ENCODE measurements at regions not wholly inside any gene's neighbourhood (a gene's known extent, or its start where the extent isn't known, plus 50 kb on each side); places are given as distances from the start of the nearest gene placed in this dataset.
"Not testable (repeated sequence)": the region's sequence is repeated elsewhere in the genome, so short reads cannot be mapped to it uniquely, and the experiment has no call there.

DNA sequence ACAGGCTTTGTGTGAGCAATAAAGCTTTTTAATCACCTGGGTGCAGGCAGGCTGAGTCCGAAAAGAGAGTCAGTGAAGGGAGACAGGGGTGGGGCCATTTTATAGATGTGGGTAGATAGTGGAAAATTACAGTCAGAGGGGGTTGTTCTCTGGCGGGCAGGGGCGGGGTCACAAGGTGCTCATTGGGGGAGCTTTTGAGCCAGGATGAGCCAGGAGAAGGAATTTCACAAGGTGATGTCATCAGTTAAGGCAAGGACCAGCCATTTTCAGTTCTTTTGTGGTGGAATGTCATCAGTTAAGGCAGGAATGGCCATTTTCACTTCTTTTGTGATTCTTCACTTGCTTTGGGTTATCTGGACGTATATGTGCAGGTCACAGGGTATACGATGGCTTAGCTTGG lies 571.3 kb upstream of the PCDH7 start:
- H3K9me3 Mint-ChIP-seq, result peaks cover 19 to 33% of the 10 kb centered on the region in 2 donors
- peaks cover 0 to 25% of the 10 kb centered on the region in 2 donors for H3K36me3 Mint-ChIP-seq
- DNase-seq (ENCODE audit: low spot score in 2 of 2); H3K27ac Mint-ChIP-seq; ATAC-seq: not testable (repeated sequence)

DNA sequence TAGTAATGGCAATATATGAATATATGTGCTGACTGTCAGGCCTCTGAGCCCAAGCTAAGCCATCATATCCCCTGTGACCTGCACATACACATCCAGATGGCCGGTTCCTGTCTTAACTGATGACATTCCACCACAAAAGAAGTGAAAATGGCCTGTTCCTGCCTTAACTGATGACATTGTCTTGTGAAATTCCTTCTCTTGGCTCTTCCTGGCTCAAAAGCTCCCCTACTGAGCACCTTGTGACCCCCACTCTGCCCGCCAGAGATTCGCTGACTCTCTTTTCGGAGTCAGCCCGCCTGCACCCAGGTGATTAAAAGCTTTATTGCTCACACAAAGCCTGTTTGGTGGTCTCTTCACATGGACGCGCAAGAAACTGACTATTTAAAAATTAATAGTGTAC lies 570.6 kb upstream of the PCDH7 start:
- not testable (repeated sequence) for ATAC-seq; H3K27ac Mint-ChIP-seq; DNase-seq (ENCODE audit: low spot score in 2 of 2)
- Mint-ChIP-seq H3K9me3 (peaks cover 12 to 35% of the 10 kb centered on the region in 2 donors), H3K36me3 (peaks cover 0 to 18% of the 10 kb centered on the region in 2 donors)

DNA sequence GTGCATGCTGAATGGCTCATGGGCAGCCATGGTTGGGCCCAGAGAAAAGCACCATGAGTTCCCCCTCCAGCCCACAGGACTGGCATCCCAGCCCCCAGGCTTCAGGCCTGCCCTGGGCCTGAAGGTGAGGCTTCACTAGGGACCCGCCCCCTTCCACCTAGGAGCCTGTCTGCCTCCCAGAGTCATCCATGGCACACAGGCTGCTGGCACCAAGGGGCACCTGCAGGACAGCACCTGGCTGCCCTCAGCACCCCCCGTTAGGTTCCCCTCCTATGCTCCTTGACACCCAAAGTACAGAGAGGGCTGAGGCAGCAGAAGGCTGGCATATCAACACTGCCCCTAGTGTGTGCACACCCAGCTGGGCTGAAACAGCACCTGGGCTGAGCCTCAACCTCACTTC lies 566.7 kb upstream of the PCDH7 start:
- no peak for DNase-seq (ENCODE audit: low spot score in 2 of 2)
- no peak for ATAC-seq
- Mint-ChIP-seq H3K27ac (no peak overlapping the region), H3K36me3 (peaks cover 0 to 18% of the 10 kb centered on the region in 2 donors), H3K9me3 (peaks cover 11 to 25% of the 10 kb centered on the region in 2 donors)

DNA sequence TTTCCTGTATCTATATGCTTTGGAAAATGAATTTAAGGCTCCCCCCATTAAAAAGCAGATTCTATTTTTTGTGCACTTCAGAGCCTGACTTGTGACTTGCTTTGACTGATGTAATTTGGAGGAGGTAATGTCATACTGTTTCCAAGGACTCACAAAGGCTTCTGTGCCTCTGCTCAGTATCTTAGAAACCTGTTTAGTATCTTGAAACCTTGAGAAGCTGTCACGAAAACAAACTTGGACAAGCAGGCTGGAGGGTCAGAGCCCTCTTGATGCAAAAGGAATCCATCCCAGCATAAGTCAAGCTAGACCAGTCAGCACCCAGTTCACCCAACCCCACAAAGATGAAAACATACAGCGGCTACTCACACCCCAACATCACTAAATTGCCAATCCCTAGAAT lies 560.0 kb upstream of the PCDH7 start:
- peaks cover 11 to 13% of the 10 kb centered on the region in 2 donors for H3K9me3 Mint-ChIP-seq
- no peak overlapping the region for H3K27ac Mint-ChIP-seq
- ATAC-seq, result no peak
- no peaks in the 10 kb centered on the region for H3K36me3 Mint-ChIP-seq
- no peak for DNase-seq (ENCODE audit: low spot score in 2 of 2)

DNA sequence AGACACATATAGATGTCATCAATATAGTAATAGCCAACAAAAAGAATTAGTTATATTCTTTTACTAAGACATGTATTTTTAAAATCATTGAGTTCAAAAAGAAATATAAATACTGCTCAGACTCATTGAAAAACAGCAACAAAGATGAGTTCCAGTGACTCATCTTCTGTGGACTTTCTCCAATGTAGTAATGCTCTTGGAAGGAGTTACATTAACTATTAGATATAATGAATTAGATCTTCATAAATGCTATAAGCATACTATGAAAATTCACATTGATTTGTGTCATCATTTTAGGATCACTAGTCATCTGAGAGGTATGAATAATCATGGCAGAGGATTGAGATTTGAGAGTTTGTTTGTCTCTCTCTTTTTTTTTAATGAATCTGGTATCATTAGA lies 547.8 kb upstream of the PCDH7 start:
- DNase-seq (ENCODE audit: low spot score in 2 of 2), result no peak
- H3K9me3 Mint-ChIP-seq, result peaks cover 9 to 17% of the 10 kb centered on the region in 2 donors
- H3K36me3 Mint-ChIP-seq, result no peaks in the 10 kb centered on the region
- ATAC-seq, result no peak
- no peak overlapping the region for H3K27ac Mint-ChIP-seq

DNA sequence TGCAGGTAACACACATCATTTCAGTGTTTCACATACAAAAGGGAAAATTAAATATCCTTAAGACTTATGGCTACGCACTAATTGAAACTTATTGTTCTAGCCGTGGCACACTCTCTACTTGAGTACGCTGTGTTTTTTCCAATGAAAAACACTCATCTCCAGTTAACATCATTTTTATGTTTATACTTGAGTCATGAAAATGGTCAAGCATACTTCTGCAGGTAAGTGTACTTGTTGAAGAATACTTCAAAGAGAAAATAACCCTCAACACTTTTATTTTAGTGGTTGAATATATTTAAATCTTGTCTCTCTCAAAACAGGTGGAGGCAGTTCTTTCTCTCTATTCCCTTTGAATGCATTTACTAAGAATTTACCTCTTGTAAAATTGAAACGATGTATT lies 538.7 kb upstream of the PCDH7 start:
- no peak for ATAC-seq
- DNase-seq (ENCODE audit: low spot score in 2 of 2), result no peak
- H3K36me3 Mint-ChIP-seq, result no peaks in the 10 kb centered on the region
- no peak overlapping the region for H3K27ac Mint-ChIP-seq
- peaks cover 9 to 14% of the 10 kb centered on the region in 2 donors for H3K9me3 Mint-ChIP-seq

DNA sequence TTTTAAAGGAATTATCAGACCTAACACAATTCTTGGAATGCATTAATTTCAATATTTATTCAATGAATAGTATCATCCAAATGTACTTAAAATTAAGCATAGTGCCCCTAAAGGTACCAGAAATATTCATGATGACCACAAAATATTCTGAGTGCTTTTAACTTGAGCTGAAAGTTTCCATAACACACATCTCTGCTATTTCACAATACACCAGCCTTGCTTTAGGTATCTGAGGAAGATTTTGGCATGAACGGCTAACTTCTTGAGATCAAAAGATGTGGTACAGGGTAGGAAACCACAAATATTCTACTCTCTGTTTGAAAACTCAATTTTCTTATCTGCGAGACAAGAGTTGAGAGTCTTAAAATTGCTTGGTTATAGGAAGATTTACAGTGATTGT lies 538.3 kb upstream of the PCDH7 start:
- Mint-ChIP-seq H3K9me3 (peaks cover 9 to 14% of the 10 kb centered on the region in 2 donors), H3K36me3 (no peaks in the 10 kb centered on the region), H3K27ac (no peak overlapping the region)
- DNase-seq (ENCODE audit: low spot score in 2 of 2) (no peak), ATAC-seq (no peak)

DNA sequence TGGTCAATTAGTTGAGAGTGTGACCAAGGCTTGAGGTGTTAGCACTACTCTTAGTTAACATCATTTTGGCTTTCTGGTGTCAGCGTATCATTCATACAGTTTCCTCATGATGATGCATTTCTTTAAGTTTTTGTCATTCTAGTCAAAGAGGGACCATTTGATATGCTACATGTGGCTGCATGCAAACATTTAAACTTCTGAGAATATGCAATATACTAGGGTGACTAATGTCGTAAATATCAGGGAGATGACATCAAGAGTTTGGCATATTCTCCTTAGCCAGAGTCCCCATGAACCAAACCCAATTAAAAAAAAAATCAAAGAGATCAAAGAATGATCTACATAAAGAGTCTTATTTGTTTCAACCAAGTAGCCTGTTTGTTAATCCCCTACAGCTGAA lies 537.4 kb upstream of the PCDH7 start:
- DNase-seq (ENCODE audit: low spot score in 2 of 2), result no peak
- no peak for ATAC-seq
- no peak overlapping the region for H3K27ac Mint-ChIP-seq
- H3K9me3 Mint-ChIP-seq, result peaks cover 6 to 11% of the 10 kb centered on the region in 2 donors
- no peaks in the 10 kb centered on the region for H3K36me3 Mint-ChIP-seq

DNA sequence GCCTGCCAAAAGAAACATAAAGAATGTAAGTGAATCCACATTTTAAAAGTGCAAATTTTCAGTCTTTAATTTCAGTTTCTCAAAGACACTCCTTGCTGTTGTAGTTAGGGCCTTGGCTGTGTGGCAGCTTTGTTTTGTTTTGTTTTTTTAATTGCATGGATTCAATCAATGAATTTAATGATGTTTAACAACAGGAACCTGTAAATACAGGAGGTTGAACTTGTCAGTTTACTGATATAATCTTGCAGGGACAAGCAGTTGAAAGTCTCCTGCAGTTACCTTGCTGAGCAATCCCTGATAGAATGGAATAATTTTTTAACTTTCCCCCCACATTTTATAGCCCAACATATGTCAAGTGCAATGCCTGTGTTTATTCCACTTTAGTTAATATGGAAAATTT lies 528.3 kb upstream of the PCDH7 start:
- peaks cover 4 to 7% of the 10 kb centered on the region in 2 donors for H3K9me3 Mint-ChIP-seq
- ATAC-seq, result no peak

DNA sequence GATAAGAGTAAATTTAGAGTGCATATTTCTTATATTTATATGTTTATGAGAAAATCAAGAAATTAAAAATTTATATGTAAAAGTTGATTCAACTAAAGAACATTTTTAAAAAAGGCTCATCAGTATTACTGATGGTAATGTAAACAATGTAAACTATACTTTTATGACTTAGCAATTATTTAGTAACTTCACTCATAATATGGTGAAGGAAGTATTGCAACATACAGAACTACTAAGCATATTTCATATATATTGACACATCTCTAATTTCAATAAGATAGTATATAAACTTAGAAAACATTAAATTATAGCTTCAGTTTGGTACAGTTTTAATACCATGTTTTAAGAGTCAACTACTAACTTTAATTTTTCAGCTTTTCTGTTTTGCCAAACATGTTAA lies 512.8 kb upstream of the PCDH7 start:
- no peak overlapping the region for H3K27ac Mint-ChIP-seq
- DNase-seq (ENCODE audit: low spot score in 2 of 2) (no peak), ATAC-seq (no peak)
- peaks cover 0 to 4% of the 10 kb centered on the region in 2 donors for H3K36me3 Mint-ChIP-seq
- peaks cover 15 to 20% of the 10 kb centered on the region in 2 donors for H3K9me3 Mint-ChIP-seq

More for the DNA sequence above, 528.3 kb upstream of the PCDH7 start:
- Mint-ChIP-seq H3K27ac (no peak overlapping the region), H3K36me3 (peaks cover 0 to 4% of the 10 kb centered on the region in 2 donors)
- no peak for DNase-seq (ENCODE audit: low spot score in 2 of 2)

DNA sequence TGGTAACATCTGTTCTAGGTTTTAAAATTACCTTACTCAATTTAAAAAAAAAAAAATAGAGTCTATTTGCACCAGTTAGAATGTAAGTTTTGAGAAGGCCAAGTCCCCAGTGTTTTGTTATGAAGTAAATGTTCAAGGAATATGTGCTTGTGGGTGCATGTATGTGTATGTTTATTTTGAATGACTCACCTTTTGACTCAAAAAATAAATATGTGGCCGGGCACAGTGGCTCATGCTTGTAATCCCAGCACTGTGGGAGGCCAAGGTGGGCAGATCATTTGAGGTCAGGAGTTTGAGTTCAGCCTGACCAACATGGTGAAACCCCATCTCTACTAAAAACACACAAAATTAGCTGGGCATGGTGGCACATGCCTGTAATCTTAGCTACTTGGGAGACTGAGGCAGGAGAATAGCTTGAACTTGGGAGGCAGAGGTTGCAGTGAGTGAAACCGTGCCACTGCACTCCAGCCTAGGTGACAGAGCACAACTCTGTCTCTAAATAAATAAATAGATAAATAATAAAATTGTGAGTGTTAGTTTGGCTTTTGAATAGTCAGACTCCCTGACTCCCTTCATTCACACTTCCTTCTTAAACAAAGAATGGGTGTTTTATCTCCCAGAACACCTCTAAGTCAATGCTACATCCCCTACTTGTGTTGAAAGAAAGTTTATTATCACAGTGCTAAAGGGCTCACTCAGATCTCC lies 511.3 kb upstream of the PCDH7 start:
- ATAC-seq, result no peak
- H3K27ac Mint-ChIP-seq, result no peak overlapping the region
- H3K36me3 Mint-ChIP-seq, result peaks cover 0 to 4% of the 10 kb centered on the region in 2 donors
- DNase-seq (ENCODE audit: low spot score in 2 of 2), result no peak
- H3K9me3 Mint-ChIP-seq, result peaks cover 16 to 20% of the 10 kb centered on the region in 2 donors

DNA sequence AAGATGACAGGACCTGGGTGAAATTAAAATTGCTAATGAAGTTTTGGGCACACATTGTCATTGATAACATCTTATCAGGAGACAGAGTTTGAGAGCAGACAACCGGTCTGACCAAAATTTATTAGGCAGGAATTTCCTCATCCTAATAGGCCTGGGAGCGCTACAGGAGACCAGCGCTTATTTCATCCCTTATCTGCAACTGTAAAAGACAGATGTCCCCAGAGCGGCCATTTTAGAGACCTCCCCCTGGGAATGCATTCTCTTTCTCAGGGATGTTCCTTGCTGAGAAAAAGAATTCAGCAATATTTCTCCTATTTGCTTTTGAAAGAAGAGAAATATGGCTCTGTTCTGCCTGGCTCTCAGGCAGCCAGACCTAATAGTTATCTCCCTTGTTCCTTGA lies 504.2 kb upstream of the PCDH7 start:
- not testable (repeated sequence) for ATAC-seq; H3K27ac Mint-ChIP-seq; DNase-seq (ENCODE audit: low spot score in 2 of 2); H3K36me3 Mint-ChIP-seq
- H3K9me3 Mint-ChIP-seq, result peaks cover 34 to 40% of the 10 kb centered on the region in 2 donors

DNA sequence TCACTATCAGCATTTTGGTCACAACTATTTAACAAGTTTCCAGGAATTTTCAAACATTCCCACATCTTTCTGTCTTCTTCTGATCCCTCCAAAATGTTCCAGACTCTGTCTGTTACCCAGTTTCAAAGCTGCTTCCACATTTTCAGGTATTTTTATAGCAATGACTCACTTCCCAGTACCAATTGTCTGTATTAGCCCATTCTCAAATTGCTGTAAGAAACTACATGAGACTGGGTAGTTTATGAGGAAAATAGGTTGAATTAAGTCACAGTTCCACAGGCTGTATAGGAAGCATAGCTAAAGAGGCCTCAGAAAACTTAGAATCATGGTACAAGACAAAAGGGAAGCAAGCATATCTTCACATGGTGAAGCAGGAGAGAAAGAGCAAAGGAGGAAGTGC lies 475.0 kb upstream of the PCDH7 start:
- peaks cover 24 to 37% of the 10 kb centered on the region in 2 donors for H3K9me3 Mint-ChIP-seq
- DNase-seq (ENCODE audit: low spot score in 2 of 2), result no peak
- H3K27ac Mint-ChIP-seq, result no peak overlapping the region
- peaks cover 0 to 9% of the 10 kb centered on the region in 2 donors for H3K36me3 Mint-ChIP-seq
- no peak for ATAC-seq

DNA sequence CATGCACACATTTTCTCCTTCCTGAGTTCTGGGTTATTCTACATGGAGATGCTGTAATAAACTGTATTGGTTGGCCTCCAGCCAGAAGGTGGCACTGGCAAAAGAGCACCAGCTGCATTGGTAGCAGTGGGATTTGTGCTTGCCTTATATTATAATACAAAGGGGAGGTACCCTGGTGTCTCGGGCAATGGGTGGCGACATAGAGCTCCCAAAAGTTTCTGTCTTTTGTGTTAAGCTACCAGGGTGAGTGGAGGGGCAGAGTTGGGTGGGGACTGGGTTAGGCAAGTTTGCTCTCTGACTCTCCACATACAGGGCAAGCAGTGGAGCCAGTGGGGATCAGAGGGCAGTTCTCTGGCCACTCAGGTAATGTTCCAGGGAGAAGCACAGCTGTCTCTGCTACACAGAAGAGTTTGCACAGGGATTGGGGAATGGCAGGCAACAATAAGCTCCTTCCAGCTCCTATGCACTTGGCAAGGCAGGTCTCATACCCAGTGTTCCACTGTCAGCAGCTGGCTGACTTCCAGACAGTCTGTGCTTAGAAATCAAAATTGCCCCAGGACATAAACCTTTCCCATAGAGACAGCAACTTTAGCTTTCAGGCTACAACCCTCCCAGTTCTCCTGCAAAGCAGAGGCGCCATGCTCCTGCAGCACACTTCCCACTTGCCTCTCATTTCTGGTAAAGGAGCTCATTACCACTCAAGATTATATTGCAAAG lies 463.9 kb upstream of the PCDH7 start:
- no peak for DNase-seq (ENCODE audit: low spot score in 2 of 2)
- no peak overlapping the region for H3K27ac Mint-ChIP-seq
- H3K36me3 Mint-ChIP-seq, result no peaks in the 10 kb centered on the region

DNA sequence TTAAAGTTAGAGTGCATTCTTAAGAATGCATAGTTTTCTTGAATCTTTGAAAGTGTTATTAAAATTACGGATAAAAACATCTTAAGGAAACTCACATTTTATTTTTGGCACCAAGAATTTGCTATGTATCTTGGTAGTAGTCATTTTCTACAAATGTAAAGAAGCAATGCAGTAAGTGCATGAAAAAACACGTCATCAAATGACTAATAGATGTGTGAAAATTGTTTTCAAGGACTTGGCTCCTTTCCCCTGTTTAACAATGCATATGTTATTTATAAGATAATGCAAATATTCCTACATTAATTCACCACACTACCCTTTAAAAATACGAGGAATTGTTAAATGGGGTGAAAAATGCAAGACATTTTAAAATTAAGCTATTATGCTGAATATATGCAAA lies 461.2 kb upstream of the PCDH7 start:
- H3K36me3 Mint-ChIP-seq, result no peaks in the 10 kb centered on the region
- DNase-seq (ENCODE audit: low spot score in 2 of 2) (no peak), ATAC-seq (no peak)
- no peak overlapping the region for H3K27ac Mint-ChIP-seq
- H3K9me3 Mint-ChIP-seq, result peaks cover 14 to 15% of the 10 kb centered on the region in 2 donors

More for the DNA sequence above, 463.9 kb upstream of the PCDH7 start:
- ATAC-seq, result no peak
- peaks cover 16% of the 10 kb centered on the region in 2 donors for H3K9me3 Mint-ChIP-seq

DNA sequence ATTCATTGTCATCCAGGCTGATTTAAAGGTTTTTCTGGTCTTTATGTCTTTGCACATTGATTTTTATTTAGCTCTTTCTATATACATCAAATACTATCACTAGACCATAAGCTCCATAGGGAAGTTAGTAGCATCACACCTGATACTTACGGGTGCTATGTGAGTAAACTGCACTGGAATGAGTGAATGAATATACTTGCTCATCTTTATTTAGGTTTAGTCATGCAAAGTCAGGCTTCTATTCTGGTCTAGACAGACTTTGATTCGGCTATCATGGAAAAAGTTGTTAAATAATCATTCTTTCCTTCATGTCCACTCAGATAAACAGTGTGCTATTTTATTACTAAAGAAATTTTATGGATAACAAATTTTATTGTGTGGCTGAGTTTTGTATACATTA lies 457.8 kb upstream of the PCDH7 start:
- Mint-ChIP-seq H3K9me3 (peaks cover 9 to 10% of the 10 kb centered on the region in 2 donors), H3K27ac (no peak overlapping the region), H3K36me3 (no peaks in the 10 kb centered on the region)
- no peak for DNase-seq (ENCODE audit: low spot score in 2 of 2)
- ATAC-seq, result no peak

DNA sequence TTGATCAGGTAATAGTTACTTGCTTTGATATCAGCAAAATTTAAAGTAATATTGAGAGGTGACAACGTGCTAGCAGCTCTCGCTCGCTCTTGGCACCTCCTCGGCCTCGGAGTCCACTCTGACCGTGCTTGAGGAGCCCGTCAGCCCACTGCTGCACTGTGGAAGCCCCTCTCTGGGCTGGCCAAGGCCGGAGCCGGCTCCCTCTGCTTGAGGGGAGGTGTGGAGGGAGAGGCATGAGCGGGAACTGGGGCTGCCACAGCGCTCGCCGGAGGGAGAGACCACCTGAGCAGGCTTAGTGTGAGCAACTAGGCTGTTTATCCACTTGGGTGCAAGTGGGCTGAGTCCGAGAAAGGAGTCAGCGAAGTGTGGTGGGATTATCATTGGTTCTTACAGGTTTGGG lies 455.7 kb upstream of the PCDH7 start:
- no peak overlapping the region for H3K27ac Mint-ChIP-seq
- ATAC-seq (no peak), DNase-seq (ENCODE audit: low spot score in 2 of 2) (no peak)
- H3K9me3 Mint-ChIP-seq, result peaks cover 6 to 13% of the 10 kb centered on the region in 2 donors
- no peaks in the 10 kb centered on the region for H3K36me3 Mint-ChIP-seq

DNA sequence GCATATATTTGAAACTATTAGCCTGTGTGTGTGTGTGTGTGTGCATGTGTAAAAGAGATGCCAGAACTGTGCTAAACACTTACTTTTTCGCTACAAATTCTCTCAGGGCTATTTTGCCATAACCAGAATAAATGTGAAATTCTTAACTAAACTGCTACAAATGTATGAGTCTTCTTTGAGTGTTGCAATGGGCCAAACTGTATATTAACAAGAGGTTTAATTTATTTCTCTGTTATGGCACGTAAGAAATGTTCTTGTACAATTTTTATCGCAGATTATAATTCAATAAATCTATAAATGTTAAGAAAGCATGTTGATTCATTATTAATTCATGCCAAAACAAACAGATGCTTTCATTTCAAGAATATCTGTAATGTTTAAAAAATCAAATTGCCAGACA lies 454.5 kb upstream of the PCDH7 start:
- H3K9me3 Mint-ChIP-seq, result peaks cover 9 to 19% of the 10 kb centered on the region in 2 donors
- no peak overlapping the region for H3K27ac Mint-ChIP-seq
- ATAC-seq (no peak), DNase-seq (ENCODE audit: low spot score in 2 of 2) (no peak)
- H3K36me3 Mint-ChIP-seq, result no peaks in the 10 kb centered on the region

All from activated naive CD4-positive, alpha-beta T cell treated with anti-CD3 and anti-CD28 coated beads, Interleukin-2, amount 50 U/mL, for 72 hours (primary cell).